Colonic mucosa (tissue), 4 donors: ENCODE measurements at regions not wholly inside any gene's neighbourhood (a gene's known extent, or its start where the extent isn't known, plus 50 kb on each side); places are given as distances from the start of the nearest gene placed in this dataset.

ENCODE experiments used
- DNase-seq: peaks from one replicate; pipeline ENCODE4 v3.0.0-alpha.2; 2020
- H3K27ac ChIP-seq: fragments of 200-600 bp; one replicate; pipeline ENCODE4 v1.8.0; 2021
- H3K27me3 ChIP-seq: fragments of 200-600 bp; one replicate; pipeline ENCODE4 v1.8.0; 2021
- H3K36me3 ChIP-seq: fragments of 200-600 bp; one replicate; pipeline ENCODE4 v1.8.0; 2021
- H3K4me1 ChIP-seq: fragments of 200-600 bp; one replicate; pipeline ENCODE4 v1.8.0; 2021; ENCODE audit warnings: mild to moderate bottlenecking
- H3K4me3 ChIP-seq: fragments of 200-600 bp; one replicate; pipeline ENCODE4 v1.8.0; 2021
- H3K9ac ChIP-seq, 2 donors: one replicate each; pipeline ENCODE4 v1.7.0; 2013; ENCODE audit warnings: control low read depth in 2 of 2, low read depth in 2 of 2, low read length in 2 of 2
- H3K9me3 ChIP-seq: fragments of 200-600 bp; one replicate; pipeline ENCODE4 v1.8.0; 2021
- CTCF ChIP-seq: fragments of 200-600 bp; IDR thresholded peaks from one replicate; pipeline ENCODE4 v1.8.0; 2022; ENCODE audit warnings: antibody characterized with exemption, mild to moderate bottlenecking
- intact Hi-C: fragments of 100-400 bp; cut with DNase I; formaldehyde crosslinking; loops from one replicate; pipeline ENCODE4 v1.14.1; 2022
- donor health status: healthy.
- donor health status: DM: no; HTN: no; CAD: no.
- donor health status: DM: no; HTN: no; CAD: no.

GRCh38 chr4:84243685-84244084 lies 255.4 kb downstream of the NKX6-1 start:
- Histone ChIP-seq H3K9me3 (no peaks in the 10 kb centered on the region), H3K36me3 (no peaks in the 10 kb centered on the region), H3K27ac (no peak overlapping the region), H3K4me1 (no peaks in the 10 kb centered on the region), H3K27me3 (no peaks in the 10 kb centered on the region), H3K4me3 (no peak overlapping the region), H3K9ac (no peak overlapping the region)
- TF ChIP-seq CTCF = no peak
- DNase-seq = no peak
- intact Hi-C loops = no loop called here

GRCh38 chr4:84239278-84239845 lies 259.7 kb downstream of the NKX6-1 start:
- Histone ChIP-seq H3K36me3 (no peaks in the 10 kb centered on the region), H3K4me3 (no peak overlapping the region), H3K9ac (no peak overlapping the region), H3K27me3 (no peaks in the 10 kb centered on the region), H3K4me1 (no peaks in the 10 kb centered on the region), H3K27ac (no peak overlapping the region), H3K9me3 (no peaks in the 10 kb centered on the region)
- intact Hi-C loops = no loop called here
- DNase-seq = no peak
- no peak for TF ChIP-seq CTCF

- Histone ChIP-seq H3K9me3 (no peaks in the 10 kb centered on the region), H3K9ac (no peak overlapping the region), H3K27ac (no peak overlapping the region), H3K4me1 (no peaks in the 10 kb centered on the region), H3K27me3 (no peaks in the 10 kb centered on the region), H3K36me3 (no peaks in the 10 kb centered on the region), H3K4me3 (no peak overlapping the region)
- DNase-seq = no peak
- no peak for TF ChIP-seq CTCF
- intact Hi-C loops = no loop called here
Measured at GRCh38 chr4:84238247-84239090, 260.6 kb downstream of the NKX6-1 start.

- Histone ChIP-seq H3K27ac (no peak overlapping the region), H3K9me3 (no peaks in the 10 kb centered on the region), H3K4me3 (no peak overlapping the region), H3K9ac (no peak overlapping the region), H3K4me1 (no peaks in the 10 kb centered on the region), H3K27me3 (no peaks in the 10 kb centered on the region), H3K36me3 (no peaks in the 10 kb centered on the region)
- intact Hi-C loops = no loop called here
- TF ChIP-seq CTCF = no peak
- DNase-seq = no peak
Measured at GRCh38 chr4:84237008-84237407, 262.1 kb downstream of the NKX6-1 start.

- Histone ChIP-seq H3K9ac (no peak overlapping the region), H3K27ac (no peak overlapping the region), H3K4me3 (no peak overlapping the region), H3K27me3 (no peaks in the 10 kb centered on the region), H3K9me3 (no peaks in the 10 kb centered on the region), H3K36me3 (no peaks in the 10 kb centered on the region), H3K4me1 (no peaks in the 10 kb centered on the region)
- DNase-seq = no peak
- no peak for TF ChIP-seq CTCF
- intact Hi-C loops = no loop called here
Measured at GRCh38 chr4:84235126-84235944, 263.8 kb downstream of the NKX6-1 start.
